Endothelial cell of umbilical vein (primary cell): ENCODE measurements at regions not wholly inside any gene's neighbourhood (a gene's known extent, or its start where the extent isn't known, plus 50 kb on each side); places are given as distances from the start of the nearest gene placed in this dataset.

Experiments
- BruUV-seq: library from RNA; stranded (reverse); fragments of 400-500 nt; replicated peaks from 2 replicates; lab custom pipeline; 2021; lab: Mats Ljungman, UMichigan
- CTCF ChIA-PET: fragments of 300-600, 350-600 bp; sonication (Branson Sonifier 250); formaldehyde crosslinking; loops from one replicate; lab custom pipeline; 2021; ENCODE audit warnings: antibody characterized with exemption, inconsistent platforms; lab: Charles Lee
- POLR2A ChIA-PET: fragments of 300-600, 350-600 bp; sonication (Branson Sonifier 250); formaldehyde crosslinking; loops from one replicate; lab custom pipeline; 2021; ENCODE audit warnings: antibody characterized with exemption, inconsistent platforms; lab: Charles Lee
- DNase-seq: peaks from one replicate; pipeline ENCODE4 v3.0.0-alpha.2; 2011; ENCODE audit warnings: low read depth, low spot score
- FAIRE-seq: peaks from 2 replicates; lab custom pipeline; 2011; peaks lifted over from hg19 to GRCh38; lab: Jason Lieb, UNC
- H2AFZ ChIP-seq: 2 replicates; pipeline ENCODE4 v1.6.0; 2012; ENCODE audit warnings: low read depth, low read length, control low read depth, inconsistent platforms
- H3K27ac ChIP-seq: 2 replicates; pipeline ENCODE4 v1.5.1; 2011; ENCODE audit warnings: low read depth, mild to moderate bottlenecking, control low read depth, low read length, moderate library complexity; ENCODE audit not compliant: insufficient read depth
- H3K27me3 ChIP-seq, 2 experiments: 2 replicates each; pipeline versions ENCODE4 v1.6.0 to v1.6.1; 2011; ENCODE audit warnings: low read length in 2 of 2, mixed read lengths in 1 of 2; ENCODE audit not compliant: control insufficient read depth in 2 of 2, insufficient read depth in 2 of 2
- H3K36me3 ChIP-seq, 2 experiments: 2 replicates in 1 of 2; 3 replicates in 1 of 2; pipeline ENCODE4 v1.5.1; 2011; ENCODE audit warnings: low read length in 2 of 2, mild to moderate bottlenecking in 1 of 2, moderate library complexity in 1 of 2; ENCODE audit not compliant: control insufficient read depth in 2 of 2, insufficient read depth in 2 of 2; ENCODE audit errors: extremely low read depth in 1 of 2
- H3K4me1 ChIP-seq: 3 replicates; pipeline ENCODE4 v1.5.1; 2011; ENCODE audit warnings: mild to moderate bottlenecking, low read length; ENCODE audit not compliant: control insufficient read depth, insufficient read depth; ENCODE audit errors: extremely low read depth
- H3K4me2 ChIP-seq: 2 replicates; pipeline ENCODE4 v1.6.1; 2011; ENCODE audit warnings: low read length, control low read depth, mixed read lengths; ENCODE audit not compliant: insufficient read depth
- H3K4me3 ChIP-seq, 3 experiments: fragments of 200-600 bp in 1 of 3; sonication (generic), shearing (Covaris generic) in 1 of 3; replicated peaks in 1 of 3; 2 replicates each; pipeline ENCODE4 v1.5.1; 2011 to 2016; ENCODE audit warnings: control low read depth in 3 of 3, low read length in 3 of 3, mild to moderate bottlenecking in 2 of 3, inconsistent platforms in 1 of 3, low read depth in 1 of 3, moderate library complexity in 1 of 3; ENCODE audit not compliant: insufficient read depth in 1 of 3
- H3K79me2 ChIP-seq: 2 replicates; pipeline ENCODE4 v1.6.0; 2012; ENCODE audit warnings: low read length, inconsistent platforms; ENCODE audit not compliant: control insufficient read depth, insufficient read depth
- H3K9ac ChIP-seq: replicated peaks from 2 replicates; pipeline ENCODE3; 2011; ENCODE audit warnings: low read length, control low read depth; ENCODE audit not compliant: insufficient read depth; ENCODE audit errors: extremely low read depth
- H3K9me1 ChIP-seq: replicated peaks from 3 replicates; pipeline ENCODE4 v1.6.0; 2011; ENCODE audit warnings: mild to moderate bottlenecking, low read length; ENCODE audit not compliant: control insufficient read depth, insufficient read depth; ENCODE audit errors: extremely low read depth
- H3K9me3 ChIP-seq: replicated peaks from 2 replicates; pipeline ENCODE4 v1.5.1; 2012; ENCODE audit warnings: low read length, inconsistent platforms; ENCODE audit not compliant: control insufficient read depth, insufficient read depth
- H4K20me1 ChIP-seq: replicated peaks from 2 replicates; pipeline ENCODE3; 2011; ENCODE audit warnings: mild to moderate bottlenecking, low read length; ENCODE audit not compliant: control insufficient read depth, insufficient read depth; ENCODE audit errors: extremely low read depth
- EZH2 ChIP-seq: IDR thresholded peaks from 2 replicates; pipeline ENCODE4 v1.6.1; 2012; ENCODE audit warnings: borderline replicate concordance, low read depth, mild to moderate bottlenecking, moderate library complexity, low read length, inconsistent platforms; ENCODE audit not compliant: severe bottlenecking
- FOS ChIP-seq: IDR thresholded peaks from 2 replicates; pipeline ENCODE4 v1.6.1; 2011; ENCODE audit warnings: mild to moderate bottlenecking, low read length, moderate library complexity, borderline replicate concordance; ENCODE audit not compliant: insufficient read depth
- GATA2 ChIP-seq: IDR thresholded peaks from 2 replicates; pipeline ENCODE4 v1.7.0; 2011; ENCODE audit warnings: low read depth, mild to moderate bottlenecking, moderate library complexity, mixed read lengths, low read length; ENCODE audit not compliant: insufficient read length, insufficient read depth
- JUN ChIP-seq: IDR thresholded peaks from 2 replicates; pipeline ENCODE4 v1.6.1; 2011; ENCODE audit warnings: borderline replicate concordance, low read depth; ENCODE audit not compliant: insufficient read length, insufficient read depth
- MAX ChIP-seq: IDR thresholded peaks from 2 replicates; pipeline ENCODE4 v1.6.1; 2011; ENCODE audit not compliant: insufficient read depth, insufficient read length
- MYC ChIP-seq: IDR thresholded peaks from one replicate; pipeline ENCODE4 v1.6.1; 2011; ENCODE audit warnings: mild to moderate bottlenecking, low read depth, low read length
- POLR2A ChIP-seq: IDR thresholded peaks from 2 replicates; pipeline ENCODE4 v1.6.1; 2012; ENCODE audit warnings: low read depth, mild to moderate bottlenecking, control low read depth, low read length
- POLR2AphosphoS5 ChIP-seq: IDR thresholded peaks from 2 replicates; pipeline ENCODE4 v1.6.1; 2012; ENCODE audit warnings: low read depth, mild to moderate bottlenecking, control low read depth, low read length, moderate library complexity; ENCODE audit not compliant: insufficient read depth
- dilution Hi-C: fragments of 300-500 bp; cut with MboI; formaldehyde crosslinking; loops from one replicate; pipeline ENCODE4 v1.15.0; 2019; ENCODE audit warnings: low sequenced_read_pairs; ENCODE audit not compliant: extremely low pct_ligation_motif_present
- intact Hi-C: fragments of 100-400 bp; cut with micrococcal nuclease; formaldehyde crosslinking; loops from one replicate; pipeline ENCODE4 v1.10.0; 2022
- TF ChIP-seq, protein P1 (sequence below), 2 donors: IDR thresholded peaks; 1 replicate in 1 of 2; 2 replicates in 1 of 2; pipeline ENCODE4 v1.5.1; 2011; ENCODE audit warnings: low read length in 2 of 2, mild to moderate bottlenecking in 2 of 2, moderate library complexity in 2 of 2, control low read depth in 1 of 2, inconsistent platforms in 1 of 2, low read depth in 1 of 2; ENCODE audit not compliant: insufficient read depth in 1 of 2; ENCODE audit errors: extremely low read depth in 1 of 2

- Histone ChIP-seq H4K20me1 (no peaks in the 10 kb centered on the region), H3K9me3 (no peaks in the 10 kb centered on the region), H3K4me3 (no peak overlapping the region), H3K27me3 (no peaks in the 10 kb centered on the region), H3K4me2 (no peak overlapping the region), H3K79me2 (no peaks in the 10 kb centered on the region), H3K36me3 (no peaks in the 10 kb centered on the region), H3K9ac (no peak overlapping the region), H3K27ac (no peak overlapping the region), H3K4me1 (no peaks in the 10 kb centered on the region), H2AFZ (no peak overlapping the region), H3K9me1 (no peaks in the 10 kb centered on the region)
- dilution Hi-C loops, result no loop called here
- intact Hi-C loops, result no loop called here
- ChIA-PET CTCF (interaction anchor here (1.9 kb wide), 1 partner anchor 10 kb away, joined by 4 read pairs; no protein-coding TSS in a partner anchor), POLR2A (no interaction called here)
- TF ChIP-seq, protein P1, sequence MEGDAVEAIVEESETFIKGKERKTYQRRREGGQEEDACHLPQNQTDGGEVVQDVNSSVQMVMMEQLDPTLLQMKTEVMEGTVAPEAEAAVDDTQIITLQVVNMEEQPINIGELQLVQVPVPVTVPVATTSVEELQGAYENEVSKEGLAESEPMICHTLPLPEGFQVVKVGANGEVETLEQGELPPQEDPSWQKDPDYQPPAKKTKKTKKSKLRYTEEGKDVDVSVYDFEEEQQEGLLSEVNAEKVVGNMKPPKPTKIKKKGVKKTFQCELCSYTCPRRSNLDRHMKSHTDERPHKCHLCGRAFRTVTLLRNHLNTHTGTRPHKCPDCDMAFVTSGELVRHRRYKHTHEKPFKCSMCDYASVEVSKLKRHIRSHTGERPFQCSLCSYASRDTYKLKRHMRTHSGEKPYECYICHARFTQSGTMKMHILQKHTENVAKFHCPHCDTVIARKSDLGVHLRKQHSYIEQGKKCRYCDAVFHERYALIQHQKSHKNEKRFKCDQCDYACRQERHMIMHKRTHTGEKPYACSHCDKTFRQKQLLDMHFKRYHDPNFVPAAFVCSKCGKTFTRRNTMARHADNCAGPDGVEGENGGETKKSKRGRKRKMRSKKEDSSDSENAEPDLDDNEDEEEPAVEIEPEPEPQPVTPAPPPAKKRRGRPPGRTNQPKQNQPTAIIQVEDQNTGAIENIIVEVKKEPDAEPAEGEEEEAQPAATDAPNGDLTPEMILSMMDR (IDR thresholded peaks at IDR 0.05; ENCODE audit: extremely low read depth in 1 of 2, insufficient read depth in 1 of 2, low read depth in 1 of 2, low read length in 2 of 2), result no peak
- no peak for TF ChIP-seq FOS
- FAIRE-seq, result no peak
- no TSS peak for BruUV-seq
- DNase-seq, result no peak
Measured at GRCh38 chr11:121899520-121899919, 216.5 kb downstream of the BLID start.

GRCh38 chr11:121898903-121899302 lies 217.1 kb downstream of the BLID start:
- Histone ChIP-seq H4K20me1 (no peaks in the 10 kb centered on the region), H3K9me3 (no peaks in the 10 kb centered on the region), H3K9ac (no peak overlapping the region), H3K4me3 (no peak overlapping the region), H3K27me3 (no peaks in the 10 kb centered on the region), H2AFZ (no peak overlapping the region), H3K79me2 (no peaks in the 10 kb centered on the region), H3K36me3 (no peaks in the 10 kb centered on the region), H3K9me1 (no peaks in the 10 kb centered on the region), H3K4me2 (no peak overlapping the region), H3K27ac (no peak overlapping the region), H3K4me1 (no peaks in the 10 kb centered on the region)
- dilution Hi-C loops, result no loop called here
- no peak for FAIRE-seq
- CTCF ChIA-PET, result interaction anchor here (1.9 kb wide), 1 partner anchor 10 kb away, joined by 4 read pairs; no protein-coding TSS in a partner anchor
- POLR2A ChIA-PET, result no interaction called here
- TF ChIP-seq POLR2A (no peak), MYC (no peak), MAX (no peak), FOS (no peak), POLR2AphosphoS5 (no peak), JUN (no peak), GATA2 (no peak), EZH2 (no peak)
- TF ChIP-seq, protein P1 (IDR thresholded peaks at IDR 0.05; ENCODE audit: extremely low read depth in 1 of 2, insufficient read depth in 1 of 2, low read depth in 1 of 2, low read length in 2 of 2), result no peak
- intact Hi-C loops, result no loop called here
- no peak for DNase-seq
- BruUV-seq, result no TSS peak
